Thymus (tissue), 11 donors: ENCODE measurements at regions not wholly inside any gene's neighbourhood (a gene's known extent, or its start where the extent isn't known, plus 50 kb on each side); places are given as distances from the start of the nearest gene placed in this dataset.
A peak's percentile ranks its signal among the peaks of the same experiment; 100 is the strongest.

ENCODE experiments used
- DNase-seq, 9 donors: peaks; one replicate each; pipeline ENCODE4 v3.0.0-alpha.2; 2013; ENCODE audit warnings: low spot score in 9 of 9, low read depth in 6 of 9, missing footprints in 1 of 9
- H3K27ac ChIP-seq, 2 donors: one replicate each; pipeline ENCODE4 v1.5.1; 2013; ENCODE audit warnings: control low read depth in 1 of 2, low read depth in 1 of 2, low read length in 1 of 2, mild to moderate bottlenecking in 1 of 2, moderate library complexity in 1 of 2
- H3K27me3 ChIP-seq, 2 donors: one replicate each; pipeline ENCODE4 v1.5.1; 2013; ENCODE audit warnings: low read length in 1 of 2; ENCODE audit not compliant: control insufficient read depth in 2 of 2, insufficient read depth in 1 of 2
- H3K36me3 ChIP-seq, 2 donors: one replicate each; pipeline ENCODE4 v1.5.1; 2013; ENCODE audit warnings: low read length in 1 of 2, mild to moderate bottlenecking in 1 of 2, moderate library complexity in 1 of 2; ENCODE audit not compliant: control insufficient read depth in 2 of 2, insufficient read depth in 2 of 2
- H3K4me1 ChIP-seq, 2 donors: one replicate each; pipeline ENCODE4 v1.5.1; 2013; ENCODE audit warnings: low read length in 2 of 2; ENCODE audit not compliant: control insufficient read depth in 2 of 2, insufficient read depth in 2 of 2
- H3K4me3 ChIP-seq, 2 donors: one replicate each; pipeline ENCODE4 v1.5.1; 2013; ENCODE audit warnings: low read length in 2 of 2, control low read depth in 1 of 2, mild to moderate bottlenecking in 1 of 2
- H3K9me3 ChIP-seq, 2 donors: one replicate each; pipeline ENCODE4 v1.5.1; 2013; ENCODE audit warnings: low read length in 1 of 2, mild to moderate bottlenecking in 1 of 2; ENCODE audit not compliant: control insufficient read depth in 2 of 2, insufficient read depth in 1 of 2
- WGBS: extraction: QIAGEN DNeasy Blood & Tissue Kit; methylation state at CpG from one replicate; pipeline ENCODE4 v1.1.7; 2013; 5-methylcytosine and 5-hydroxymethylcytosine counted together
- donor health status: healthy.

DNA sequence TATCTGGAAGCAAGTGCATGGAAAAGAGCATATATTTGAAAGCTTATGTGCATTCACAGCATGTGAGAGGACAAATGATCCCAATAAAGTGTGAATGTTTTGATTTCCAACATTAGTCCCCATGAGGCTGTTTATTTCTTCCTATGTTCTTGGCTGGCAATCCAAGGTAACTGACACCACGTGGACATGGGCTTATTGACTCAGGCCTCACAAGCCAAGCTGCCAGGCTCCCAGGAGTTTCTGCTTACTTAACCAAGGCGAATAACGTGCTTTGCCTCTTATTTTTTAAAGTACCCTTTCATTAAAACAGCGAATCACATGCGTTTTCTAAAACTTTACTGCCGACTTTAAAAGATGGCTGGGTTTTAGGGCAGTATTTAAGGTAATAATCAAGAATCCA, 441.7 kb downstream of the FUT8 start:
- Histone ChIP-seq H3K27me3 (no peaks in the 10 kb centered on the region), H3K4me1 (peaks cover 2 to 18% of the 10 kb centered on the region in 2 donors), H3K36me3 (no peaks in the 10 kb centered on the region), H3K9me3 (no peaks in the 10 kb centered on the region), H3K4me3 (no peak overlapping the region), H3K27ac (no peak overlapping the region)
- no peak for DNase-seq
- 98% methylated on average over 6 of the region's 6 CpGs for WGBS

DNA sequence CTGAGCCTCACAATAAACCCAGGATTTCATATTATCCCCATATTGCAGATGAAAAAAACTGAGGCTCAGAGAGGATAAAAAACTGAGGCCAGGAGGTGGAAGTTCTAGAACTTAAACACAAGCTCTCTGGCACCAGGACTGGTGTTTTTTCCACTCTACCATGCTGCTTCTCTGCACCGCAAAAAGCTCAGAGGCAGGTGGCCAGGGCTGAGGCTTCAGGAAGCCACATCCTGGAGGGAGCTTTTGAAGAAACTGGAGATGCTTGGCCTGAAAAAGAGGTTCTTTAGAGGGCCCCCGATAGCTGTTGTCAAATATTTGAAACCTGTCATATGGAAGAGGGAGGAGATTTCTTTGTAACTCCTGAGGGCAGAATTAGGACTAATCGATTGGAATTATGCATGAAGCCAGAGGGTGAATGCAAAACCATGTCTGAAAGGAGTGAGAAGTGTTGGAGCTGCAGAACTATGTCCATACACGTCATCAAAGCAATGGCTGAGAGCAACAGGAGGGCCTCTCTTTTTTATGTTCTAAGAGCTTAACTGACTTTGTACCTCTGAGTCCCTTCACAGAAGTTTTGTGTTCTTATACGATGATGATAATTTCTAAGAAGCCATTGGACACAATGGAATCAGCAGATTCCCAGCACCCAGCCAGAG, 448.6 kb downstream of the FUT8 start:
- Histone ChIP-seq H3K27me3 (no peaks in the 10 kb centered on the region), H3K9me3 (no peaks in the 10 kb centered on the region), H3K4me1 (peaks cover 33 to 52% of the 10 kb centered on the region in 2 donors), H3K36me3 (no peaks in the 10 kb centered on the region), H3K4me3 (no peak overlapping the region), H3K27ac (peak overlapping the region in 1 of 2 donors; percentile 65)
- peak in 5 of 9 donors; percentile 60 to 86 (median 63) for DNase-seq
- WGBS = 24% methylated on average over 5 of the region's 5 CpGs

DNA sequence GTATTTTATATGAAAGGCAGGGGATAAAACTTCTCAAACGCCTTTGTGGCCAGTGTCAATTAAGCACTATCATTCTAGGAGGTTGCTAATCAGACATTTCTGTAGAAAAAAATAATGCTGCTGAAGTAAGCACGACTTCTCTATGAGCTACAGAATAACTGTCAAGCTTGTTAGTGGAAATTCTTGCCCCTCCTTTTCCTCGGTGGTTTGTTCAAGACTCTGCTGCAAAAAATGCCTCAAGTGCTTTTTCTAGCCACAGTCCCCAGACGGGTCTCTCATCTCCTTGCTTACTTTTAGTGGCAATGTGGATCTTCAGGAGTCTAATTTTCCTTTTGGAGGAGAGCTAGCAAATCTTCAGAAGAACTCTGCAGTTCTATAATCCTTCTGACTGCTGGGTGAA, 452.0 kb downstream of the FUT8 start:
- H3K27ac ChIP-seq = peak overlapping the region in 1 of 2 donors; percentile 55
- WGBS = 8% methylated on average over 4 of the region's 4 CpGs
- H3K27me3 ChIP-seq = no peaks in the 10 kb centered on the region
- peaks cover 35 to 65% of the 10 kb centered on the region in 2 donors for H3K4me1 ChIP-seq
- no peaks in the 10 kb centered on the region for H3K9me3 ChIP-seq
- H3K4me3 ChIP-seq = no peak overlapping the region
- H3K36me3 ChIP-seq = no peaks in the 10 kb centered on the region
- peak in 2 of 9 donors; percentile 45 to 74 for DNase-seq

DNA sequence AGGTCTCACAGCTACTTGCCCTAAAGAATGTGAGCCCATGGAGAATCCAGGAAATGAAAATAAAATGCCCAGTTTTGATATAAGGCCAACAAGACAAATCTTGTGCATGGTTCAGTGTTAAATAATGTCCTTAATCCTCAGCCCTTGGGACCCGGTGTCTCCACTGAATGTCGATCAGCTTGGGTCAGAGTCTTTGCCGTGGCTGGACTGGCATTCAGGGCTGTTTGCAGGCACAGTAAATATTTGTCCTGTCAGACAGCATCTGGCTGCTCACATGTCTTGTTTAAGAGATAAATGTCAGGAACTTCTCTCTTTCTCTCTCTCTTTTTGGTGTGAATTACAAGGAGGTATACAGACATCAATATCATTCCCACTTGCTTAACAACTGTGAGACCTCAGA, 452.5 kb downstream of the FUT8 start:
- no peak for DNase-seq
- peak overlapping the region in 1 of 2 donors; percentile 55 for H3K27ac ChIP-seq
- H3K36me3 ChIP-seq = no peaks in the 10 kb centered on the region
- no peak overlapping the region for H3K4me3 ChIP-seq
- no peaks in the 10 kb centered on the region for H3K9me3 ChIP-seq
- WGBS = 92% methylated on average over 3 of the region's 3 CpGs
- peaks cover 35 to 65% of the 10 kb centered on the region in 2 donors for H3K4me1 ChIP-seq
- no peaks in the 10 kb centered on the region for H3K27me3 ChIP-seq

DNA sequence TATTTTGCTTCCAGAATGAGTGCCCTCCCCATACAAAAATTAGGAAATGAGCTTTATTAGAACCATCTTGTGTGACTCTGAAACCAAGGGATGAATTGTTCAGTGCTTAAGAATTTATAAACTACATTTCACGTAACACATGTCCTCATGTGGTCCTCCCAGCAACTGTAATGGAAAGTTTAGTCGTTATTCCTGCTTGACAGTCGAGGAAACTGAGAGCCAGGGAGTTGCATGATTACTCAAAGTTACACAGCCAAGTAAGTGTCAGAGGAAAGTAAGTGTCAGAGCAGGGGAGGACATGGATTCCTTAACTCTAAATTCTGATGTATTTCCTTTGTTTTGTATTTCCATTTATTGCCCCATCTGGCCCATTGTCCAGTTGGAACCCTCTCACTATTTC, 453.9 kb downstream of the FUT8 start:
- DNase-seq = no peak
- Histone ChIP-seq H3K4me1 (peaks cover 21 to 52% of the 10 kb centered on the region in 2 donors), H3K4me3 (no peak overlapping the region), H3K36me3 (no peaks in the 10 kb centered on the region), H3K9me3 (no peaks in the 10 kb centered on the region), H3K27ac (no peak overlapping the region), H3K27me3 (no peaks in the 10 kb centered on the region)
- 95% methylated on average over 3 of the region's 3 CpGs for WGBS

DNA sequence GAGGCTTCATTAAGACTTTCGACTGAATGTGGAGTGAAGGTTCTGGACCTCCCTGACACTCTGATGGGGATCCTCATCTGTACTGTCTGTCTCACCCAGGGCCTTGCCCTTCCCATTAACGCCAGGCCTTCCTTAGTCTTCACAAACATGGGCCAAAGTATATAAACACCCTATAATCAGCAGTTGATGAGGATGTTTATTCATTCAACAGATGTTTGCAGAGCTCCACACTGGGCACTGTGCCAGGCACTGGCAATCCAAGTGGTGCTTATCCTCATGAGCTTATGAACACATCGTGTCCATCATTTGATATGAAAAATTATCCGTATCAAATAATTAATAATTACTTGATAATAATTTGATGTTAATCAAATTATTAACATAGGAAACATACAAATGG, 454.4 kb downstream of the FUT8 start:
- Histone ChIP-seq H3K4me1 (peaks cover 17 to 47% of the 10 kb centered on the region in 2 donors), H3K27ac (no peak overlapping the region), H3K27me3 (no peaks in the 10 kb centered on the region), H3K36me3 (no peaks in the 10 kb centered on the region), H3K9me3 (no peaks in the 10 kb centered on the region), H3K4me3 (no peak overlapping the region)
- WGBS = 96% methylated on average over 4 of the region's 4 CpGs
- DNase-seq = no peak

DNA sequence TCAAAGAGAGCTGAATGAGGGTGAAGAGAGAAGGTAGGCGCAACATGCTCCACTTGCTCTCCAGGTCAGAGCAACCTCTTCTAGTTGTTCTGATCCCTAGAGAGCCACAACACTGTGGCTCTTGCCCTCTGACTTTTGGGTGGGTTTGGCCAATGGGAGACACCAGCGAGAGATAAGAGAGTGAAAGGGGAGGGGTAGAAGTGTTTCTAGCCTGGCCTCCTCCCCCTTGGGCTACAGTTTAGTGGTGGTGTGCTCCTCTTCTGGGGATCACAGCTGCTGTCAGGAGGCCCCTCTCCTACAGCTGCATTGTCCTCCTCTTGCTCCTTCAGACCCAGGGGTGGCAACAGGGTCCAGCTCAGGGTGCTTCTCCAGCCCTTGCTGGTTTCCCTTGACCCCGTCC, 454.8 kb downstream of the FUT8 start:
- Histone ChIP-seq H3K27me3 (no peaks in the 10 kb centered on the region), H3K9me3 (no peaks in the 10 kb centered on the region), H3K4me1 (peaks cover 16 to 43% of the 10 kb centered on the region in 2 donors), H3K36me3 (no peaks in the 10 kb centered on the region), H3K4me3 (no peak overlapping the region), H3K27ac (no peak overlapping the region)
- 94% methylated on average over 3 of the region's 3 CpGs for WGBS
- no peak for DNase-seq

DNA sequence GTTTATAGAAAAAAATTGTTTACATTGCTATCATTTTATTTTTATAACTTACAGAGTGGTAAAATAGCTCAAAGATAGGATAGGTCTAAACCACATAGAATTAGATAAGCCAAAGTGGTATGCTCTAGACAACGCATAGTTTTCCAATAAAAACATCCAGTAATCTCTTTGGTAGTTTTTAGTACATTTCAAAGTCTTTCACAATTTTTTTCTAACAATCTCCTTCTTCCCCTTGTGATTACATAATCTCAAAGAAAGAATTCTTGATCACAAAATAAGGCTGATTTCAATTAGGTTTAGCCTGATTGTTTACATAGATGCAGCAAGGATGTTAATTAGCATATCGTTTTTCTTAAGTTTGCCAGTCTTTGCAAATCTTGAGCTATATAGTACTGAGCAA, 460.0 kb downstream of the FUT8 start:
- Histone ChIP-seq H3K4me3 (no peak overlapping the region), H3K27me3 (no peaks in the 10 kb centered on the region), H3K27ac (no peak overlapping the region), H3K36me3 (no peaks in the 10 kb centered on the region), H3K4me1 (peaks cover 7 to 11% of the 10 kb centered on the region in 2 donors), H3K9me3 (no peaks in the 10 kb centered on the region)
- 96% methylated on average over 2 of the region's 2 CpGs for WGBS
- DNase-seq = no peak

DNA sequence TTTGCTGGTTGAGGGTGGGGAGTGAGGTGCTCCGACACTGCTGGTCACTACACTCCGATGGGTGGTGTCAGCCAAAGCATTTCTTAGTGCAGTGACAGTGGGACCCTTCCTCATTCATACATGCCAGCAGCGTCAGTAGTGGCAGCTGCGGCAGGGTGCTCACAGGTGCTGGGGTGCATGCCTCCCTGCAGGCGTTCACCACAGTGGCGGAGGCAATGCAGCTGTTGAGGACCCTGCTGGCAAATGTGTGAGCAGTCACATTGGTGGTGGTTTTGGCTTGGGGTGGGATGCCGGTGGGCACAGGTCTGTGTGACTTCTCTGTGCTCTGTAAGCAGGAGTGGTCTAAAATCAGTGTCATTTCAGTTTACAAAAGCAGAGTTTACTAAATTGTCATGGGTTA, 464.6 kb downstream of the FUT8 start:
- DNase-seq = peak in 5 of 9 donors; percentile 53 to 86 (median 72)
- H3K4me3 ChIP-seq = no peak overlapping the region

More for the DNA sequence above, 464.6 kb downstream of the FUT8 start:
- Histone ChIP-seq H3K4me1 (peaks cover 6 to 10% of the 10 kb centered on the region in 2 donors), H3K27me3 (no peaks in the 10 kb centered on the region), H3K9me3 (peaks cover 0 to 2% of the 10 kb centered on the region in 2 donors), H3K36me3 (no peaks in the 10 kb centered on the region), H3K27ac (peak overlapping the region; percentile 80 to 83)
- WGBS = 25% methylated on average over 7 of the region's 7 CpGs
